CD14-positive monocyte (primary cell): ENCODE measurements at regions not wholly inside any gene's neighbourhood (a gene's known extent, or its start where the extent isn't known, plus 50 kb on each side); places are given as distances from the start of the nearest gene placed in this dataset.
"Not testable (repeated sequence)": the region's sequence is repeated elsewhere in the genome, so short reads cannot be mapped to it uniquely, and the experiment has no call there.

Source experiments
- DNase-seq, 3 donors: peaks; one replicate each; pipeline ENCODE4 v3.0.0-alpha.2; 2011 to 2022
- H2AFZ ChIP-seq: 2 replicates; pipeline ENCODE4 v1.6.0; 2012; ENCODE audit warnings: mild to moderate bottlenecking, low read depth, low read length, inconsistent platforms; ENCODE audit not compliant: insufficient read depth, poor library complexity, severe bottlenecking
- H3K27ac ChIP-seq, 2 donors: 1 replicate in 1 of 2; 2 replicates in 1 of 2; pipeline ENCODE4 v1.5.1; 2012 to 2013; ENCODE audit warnings: low read length in 2 of 2, control low read depth in 1 of 2, inconsistent platforms in 1 of 2, low read depth in 1 of 2, mild to moderate bottlenecking in 1 of 2
- H3K27me3 ChIP-seq, 2 donors: one replicate each; pipeline versions ENCODE4 v1.6.0 to v1.6.1; 2011 to 2013; ENCODE audit warnings: low read length in 2 of 2; ENCODE audit not compliant: control insufficient read depth in 2 of 2, insufficient read depth in 2 of 2
- H3K36me3 ChIP-seq, 2 donors: replicated peaks in 1 of 2; 1 replicate in 1 of 2; 2 replicates in 1 of 2; pipeline versions ENCODE4 v1.5.1 to v1.6.1; 2012 to 2013; ENCODE audit warnings: low read length in 2 of 2, control low read depth in 1 of 2, inconsistent platforms in 1 of 2, mild to moderate bottlenecking in 1 of 2; ENCODE audit not compliant: insufficient read depth in 2 of 2, control insufficient read depth in 1 of 2
- H3K4me1 ChIP-seq, 2 donors: 1 replicate in 1 of 2; 2 replicates in 1 of 2; pipeline versions ENCODE4 v1.5.1 to v1.6.1; 2012 to 2013; ENCODE audit warnings: low read length in 2 of 2, control low read depth in 1 of 2, inconsistent platforms in 1 of 2, mild to moderate bottlenecking in 1 of 2, moderate library complexity in 1 of 2; ENCODE audit not compliant: insufficient read depth in 2 of 2, control insufficient read depth in 1 of 2
- H3K4me2 ChIP-seq: replicated peaks from 2 replicates; pipeline ENCODE3; 2012; ENCODE audit warnings: low read length, moderate library complexity, mild to moderate bottlenecking; ENCODE audit not compliant: poor library complexity, severe bottlenecking; ENCODE audit errors: extremely low read depth
- H3K4me3 ChIP-seq, 3 experiments: fragments of 200-600 bp in 1 of 3; sonication (generic) in 1 of 3; replicated peaks in 1 of 3; 1 replicate in 2 of 3; 2 replicates in 1 of 3; pipeline ENCODE4 v1.5.1; 2011 to 2013; ENCODE audit warnings: low read length in 3 of 3, mild to moderate bottlenecking in 3 of 3, control low read depth in 2 of 3, low read depth in 2 of 3, inconsistent platforms in 1 of 3, moderate library complexity in 1 of 3
- H3K79me2 ChIP-seq: 2 replicates; pipeline ENCODE4 v1.6.0; 2012; ENCODE audit warnings: mild to moderate bottlenecking, control low read depth, inconsistent platforms, low read length, moderate library complexity; ENCODE audit not compliant: insufficient read depth
- H3K9ac ChIP-seq: 2 replicates; pipeline ENCODE4 v1.6.0; 2017; ENCODE audit warnings: low read length, mild to moderate bottlenecking; ENCODE audit not compliant: insufficient read depth, poor library complexity, severe bottlenecking
- H3K9me3 ChIP-seq, 2 donors: replicated peaks in 1 of 2; 1 replicate in 1 of 2; 2 replicates in 1 of 2; pipeline versions ENCODE4 v1.5.1 to v1.6.1; 2012 to 2013; ENCODE audit warnings: low read length in 2 of 2, control low read depth in 1 of 2; ENCODE audit not compliant: control insufficient read depth in 1 of 2, insufficient read depth in 1 of 2
- H4K20me1 ChIP-seq: 2 replicates; pipeline ENCODE4 v1.6.0; 2012; ENCODE audit warnings: mild to moderate bottlenecking, low read length, control low read depth, moderate library complexity; ENCODE audit not compliant: insufficient read depth
- H3K27ac Mint-ChIP-seq, 7 donors: one replicate each; pipeline ENCODE4 v1.8.0; 2020; ENCODE audit warnings: mild to moderate bottlenecking in 7 of 7, mixed read lengths in 7 of 7, moderate library complexity in 6 of 7, inconsistent platforms in 2 of 7
- H3K27me3 Mint-ChIP-seq, 3 donors: one replicate each; pipeline ENCODE4 v1.8.0; 2021 to 2022; ENCODE audit warnings: low read depth in 3 of 3, mild to moderate bottlenecking in 3 of 3, mixed read lengths in 3 of 3, moderate library complexity in 3 of 3, inconsistent platforms in 1 of 3
- H3K36me3 Mint-ChIP-seq, 2 donors: one replicate each; pipeline ENCODE4 v1.8.0; 2020; ENCODE audit warnings: mixed read lengths in 2 of 2, inconsistent platforms in 1 of 2, mild to moderate bottlenecking in 1 of 2
- H3K4me1 Mint-ChIP-seq: one replicate; pipeline ENCODE4 v1.8.0; 2020; ENCODE audit warnings: mild to moderate bottlenecking, mixed read lengths
- H3K4me3 Mint-ChIP-seq, 2 donors: one replicate each; pipeline ENCODE4 v1.8.0; 2020; ENCODE audit warnings: mild to moderate bottlenecking in 2 of 2, mixed read lengths in 2 of 2, moderate library complexity in 1 of 2
- H3K9me3 Mint-ChIP-seq, 7 donors: one replicate each; pipeline ENCODE4 v1.8.0; 2020 to 2022; ENCODE audit warnings: mixed read lengths in 7 of 7, mild to moderate bottlenecking in 6 of 7, moderate library complexity in 6 of 7, inconsistent platforms in 2 of 7
- CTCF ChIP-seq: fragments of 200-600 bp; IDR thresholded peaks from one replicate; pipeline ENCODE4 v1.8.0; 2022; ENCODE audit warnings: antibody characterized with exemption, mild to moderate bottlenecking
- WGBS: methylation state at CpG from one replicate; pipeline ENCODE4 v1.1.5; 2013; ENCODE audit warnings: missing lambda C conversion rate; ENCODE audit not compliant: insufficient coverage; 5-methylcytosine and 5-hydroxymethylcytosine counted together
- intact Hi-C, 2 donors: fragments of 100-400 bp; cut with micrococcal nuclease; formaldehyde crosslinking; loops; one replicate each; pipeline versions ENCODE4 v1.15.0 to v1.15.1; 2023

DNA sequence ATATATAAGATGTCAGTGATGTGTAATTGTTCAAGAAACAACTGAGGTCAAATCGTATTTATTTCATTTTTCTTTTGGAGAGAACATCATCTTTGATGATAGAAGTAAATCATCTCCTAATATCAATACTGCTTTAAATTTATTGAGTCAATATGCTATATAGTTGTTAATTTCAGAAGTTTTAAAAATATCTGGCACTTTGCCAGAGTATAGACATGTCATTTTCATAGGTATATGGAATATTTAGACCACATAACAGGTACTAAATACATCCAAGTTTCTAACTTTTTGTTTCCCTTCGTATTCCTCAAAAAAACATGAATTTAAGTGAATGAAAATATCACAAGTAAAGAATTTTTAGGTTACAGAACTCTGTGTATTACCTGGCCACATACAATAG lies 577.8 kb downstream of the ARL4A start:
- Histone ChIP-seq H2AFZ (no peak overlapping the region), H3K9ac (no peak overlapping the region), H4K20me1 (no peaks in the 10 kb centered on the region), H3K4me1 (no peaks in the 10 kb centered on the region), H3K36me3 (no peaks in the 10 kb centered on the region), H3K27ac (no peak overlapping the region), H3K27me3 (no peaks in the 10 kb centered on the region), H3K9me3 (no peaks in the 10 kb centered on the region), H3K4me2 (no peak overlapping the region), H3K4me3 (no peak overlapping the region), H3K79me2 (no peaks in the 10 kb centered on the region)
- DNase-seq = no peak
- no peak overlapping the region for H3K27ac Mint-ChIP-seq
- intact Hi-C loops = loop anchor here (10.0 kb wide), 3 partner anchors 630 to 750 kb away; no protein-coding TSS in a partner anchor
- peaks cover 0 to 2% (median 0%) of the 10 kb centered on the region in 7 donors for H3K9me3 Mint-ChIP-seq
- no peak for TF ChIP-seq CTCF
- H3K27me3 Mint-ChIP-seq = peaks cover 0 to 9% (median 2%) of the 10 kb centered on the region in 3 donors
- H3K4me3 Mint-ChIP-seq = no peak overlapping the region
- H3K4me1 Mint-ChIP-seq = no peaks in the 10 kb centered on the region
- H3K36me3 Mint-ChIP-seq = no peaks in the 10 kb centered on the region
- no CpG with 5 or more reads among the region's 2 CpGs for whole genome bisulfite sequencing

DNA sequence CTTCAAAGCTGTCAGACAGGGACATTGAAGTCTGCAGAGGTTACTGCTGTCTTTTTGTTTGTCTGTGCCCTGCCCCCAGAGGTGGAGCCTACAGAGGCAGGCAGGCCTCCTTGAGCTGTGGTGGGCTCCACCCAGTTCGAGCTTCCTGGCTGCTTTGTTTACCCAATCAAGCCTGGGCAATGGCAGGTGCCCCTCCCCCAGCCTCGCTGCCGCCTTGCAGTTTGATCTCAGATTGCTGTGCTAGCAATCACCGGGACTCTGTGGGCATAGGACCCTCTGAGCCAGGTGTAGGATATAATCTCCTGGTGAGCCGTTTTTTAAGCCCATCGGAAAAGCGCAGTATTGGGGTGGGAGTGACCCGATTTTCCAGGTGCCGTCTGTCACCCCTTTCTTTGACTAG lies 586.8 kb downstream of the ARL4A start:
- H3K4me2 ChIP-seq, H2AFZ ChIP-seq, intact Hi-C loops, H3K9me3 ChIP-seq, H3K27me3 Mint-ChIP-seq, H3K36me3 ChIP-seq, H3K9ac ChIP-seq, H3K4me1 Mint-ChIP-seq, H3K4me3 ChIP-seq, DNase-seq, H4K20me1 ChIP-seq, H3K79me2 ChIP-seq, H3K27me3 ChIP-seq, H3K4me3 Mint-ChIP-seq, H3K27ac Mint-ChIP-seq, H3K36me3 Mint-ChIP-seq, H3K27ac ChIP-seq, H3K4me1 ChIP-seq: not testable (repeated sequence)
- 94% methylated on average over 7 of the region's 9 CpGs for WGBS
- peaks cover 3 to 14% (median 6%) of the 10 kb centered on the region in 7 donors for H3K9me3 Mint-ChIP-seq
